ENCODE measurements at regions not wholly inside any gene's neighbourhood (a gene's known extent, or its start where the extent isn't known, plus 50 kb on each side); places are given as distances from the start of the nearest gene placed in this dataset.

- DNase-seq: no peak
Observed at GRCh38 chr9:79800578-79800977, 228.8 kb downstream of the TLE4 start.

DNA sequence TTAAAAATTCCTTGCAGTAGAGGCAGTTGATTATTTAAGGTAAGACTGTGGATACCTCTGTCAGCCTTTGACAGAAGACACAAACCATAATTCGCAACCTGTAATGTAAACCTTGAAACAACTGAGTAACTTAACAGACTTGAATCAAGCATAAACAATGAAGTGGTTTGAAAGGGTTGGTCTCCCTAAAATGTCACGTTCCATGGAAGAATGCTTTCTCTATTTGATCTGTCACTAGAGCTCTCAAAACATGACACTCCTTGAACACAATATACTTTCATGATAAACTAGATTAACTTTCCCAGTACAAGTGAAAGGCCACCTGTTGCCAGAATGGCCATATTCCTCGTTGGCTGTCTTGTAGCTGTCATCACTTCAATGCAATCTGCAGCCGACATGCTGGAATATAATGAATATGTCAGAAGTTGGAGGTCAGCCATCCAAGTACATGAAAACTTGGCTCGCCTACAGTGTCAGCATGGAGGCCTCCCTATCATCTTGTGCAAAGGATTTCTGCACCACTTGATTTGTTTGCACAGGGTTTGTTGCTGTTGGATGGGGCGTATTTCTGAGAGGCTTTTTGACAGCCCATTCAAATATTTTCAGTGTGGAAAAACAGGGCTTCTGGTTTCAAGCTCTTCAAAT is 228.0 kb downstream of the TLE4 start:
- DNase-seq: no peak

GRCh38 chr9:79798450-79798849 is 226.7 kb downstream of the TLE4 start:
- no peak for DNase-seq

DNA sequence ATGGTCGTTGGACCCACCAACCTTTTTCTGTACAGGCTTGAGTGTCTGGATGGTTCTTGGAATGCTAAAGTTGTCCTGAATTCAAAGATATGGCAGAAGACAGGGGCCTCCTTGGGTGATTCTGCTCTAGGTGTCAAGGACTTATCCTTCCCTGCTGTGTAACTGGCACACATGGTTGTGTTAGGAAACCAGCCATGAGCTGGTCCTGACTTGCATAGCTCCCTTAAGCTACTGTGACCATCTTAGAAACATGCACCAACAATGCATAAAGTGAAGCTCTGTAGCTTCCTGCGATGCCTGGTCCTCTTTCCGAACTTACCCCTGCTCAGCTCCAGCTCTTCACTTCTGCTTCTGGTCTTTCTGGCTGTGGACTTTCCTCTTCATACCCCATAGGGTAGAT is 224.6 kb downstream of the TLE4 start:
- DNase-seq: no peak

GRCh38 chr9:79788662-79789061 is 216.9 kb downstream of the TLE4 start:
- no peak for DNase-seq

DNA sequence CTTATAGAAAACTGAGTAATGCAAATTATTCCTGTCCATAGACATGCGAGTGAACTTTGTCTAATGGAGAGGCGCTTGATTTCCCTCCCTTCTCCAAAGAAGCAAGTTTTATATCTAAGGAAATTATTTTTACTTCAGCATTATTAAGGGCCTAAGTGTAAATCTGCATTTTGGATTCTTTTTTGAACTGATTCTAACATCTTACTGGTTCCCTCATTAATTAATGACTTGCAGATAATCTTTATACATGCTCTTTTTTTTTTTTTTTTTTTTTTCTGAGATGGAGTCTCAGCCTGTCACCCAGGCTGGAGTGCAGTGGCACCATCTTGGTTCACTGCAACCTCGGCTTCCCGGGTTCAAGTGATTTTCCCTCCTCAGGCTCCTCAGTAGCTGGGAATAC is 209.5 kb downstream of the TLE4 start:
- no peak for DNase-seq

- DNase-seq: no peak
Observed at GRCh38 chr9:79780559-79780958, 208.8 kb downstream of the TLE4 start.

DNA sequence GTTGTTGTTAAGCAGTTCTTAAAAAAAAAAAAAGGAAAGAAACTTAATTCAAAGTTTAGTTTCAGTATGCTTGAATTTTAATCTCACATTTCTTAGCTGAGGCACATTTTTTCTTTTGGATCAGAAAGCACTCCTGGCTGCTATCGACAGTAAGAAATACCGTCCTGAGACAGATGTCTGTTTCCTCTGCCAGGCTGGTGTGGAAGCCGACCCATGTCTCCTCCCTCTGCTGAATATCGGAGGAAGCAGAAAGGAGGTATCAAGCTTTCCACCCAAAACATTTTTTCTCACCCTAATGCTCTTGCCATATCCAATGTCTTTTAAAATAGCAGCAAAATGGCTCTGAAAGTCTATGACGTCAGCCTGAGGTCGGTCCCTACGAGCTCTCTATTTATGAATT is 208.1 kb downstream of the TLE4 start:
- DNase-seq: no peak

- no peak for DNase-seq
Observed at GRCh38 chr9:79778581-79778980, 206.8 kb downstream of the TLE4 start.

- DNase-seq: no peak
Observed at GRCh38 chr9:79776581-79776980, 204.8 kb downstream of the TLE4 start.
